PFSK-1 (cell line): ENCODE measurements at regions not wholly inside any gene's neighbourhood (a gene's known extent, or its start where the extent isn't known, plus 50 kb on each side); places are given as distances from the start of the nearest gene placed in this dataset.

ENCODE experiments used
- FOXP2 ChIP-seq: optimal IDR thresholded peaks from 2 replicates; pipeline ENCODE3; 2011; ENCODE audit warnings: borderline replicate concordance, control low read depth, inconsistent platforms; ENCODE audit not compliant: insufficient read depth; ENCODE audit errors: extremely low read length, extremely low read depth
- POLR2AphosphoS5 ChIP-seq: IDR thresholded peaks from 2 replicates; pipeline ENCODE4 v1.6.1; 2012; ENCODE audit warnings: low read depth, mild to moderate bottlenecking, control low read depth, low read length, moderate library complexity
- REST ChIP-seq, 2 experiments: IDR thresholded peaks; 2 replicates each; pipeline versions ENCODE4 v1.6.1 to v1.8.0; 2011 to 2012; ENCODE audit warnings: low read depth in 2 of 2, low read length in 2 of 2, control low read depth in 1 of 2, inconsistent platforms in 1 of 2, mild to moderate bottlenecking in 1 of 2, moderate library complexity in 1 of 2; ENCODE audit not compliant: insufficient read depth in 1 of 2
- SIN3A ChIP-seq: IDR thresholded peaks from 2 replicates; pipeline ENCODE4 v1.6.1; 2012; ENCODE audit warnings: mild to moderate bottlenecking, low read length, moderate library complexity, borderline replicate concordance; ENCODE audit not compliant: insufficient read depth
- TAF1 ChIP-seq: IDR thresholded peaks from 2 replicates; pipeline ENCODE4 v1.6.1; 2012; ENCODE audit warnings: low read length, control low read depth, borderline replicate concordance; ENCODE audit not compliant: insufficient read depth

- TF ChIP-seq POLR2AphosphoS5 (no peak), REST (IDR thresholded peaks at IDR 0.05; ENCODE audit: insufficient read depth in 1 of 2, low read depth in 2 of 2, low read length in 2 of 2) (no peak), SIN3A (no peak), FOXP2 (no peak), TAF1 (no peak)
Measured at GRCh38 chr4:28279249-28279648, 1418.6 kb downstream of the STIM2 start.
